CD14-positive monocyte (primary cell): ENCODE measurements at regions not wholly inside any gene's neighbourhood (a gene's known extent, or its start where the extent isn't known, plus 50 kb on each side); places are given as distances from the start of the nearest gene placed in this dataset.

Experiments
- DNase-seq, 3 donors: peaks; one replicate each; pipeline ENCODE4 v3.0.0-alpha.2; 2011 to 2022
- H2AFZ ChIP-seq: 2 replicates; pipeline ENCODE4 v1.6.0; 2012; ENCODE audit warnings: mild to moderate bottlenecking, low read depth, low read length, inconsistent platforms; ENCODE audit not compliant: insufficient read depth, poor library complexity, severe bottlenecking
- H3K27ac ChIP-seq, 2 donors: 1 replicate in 1 of 2; 2 replicates in 1 of 2; pipeline ENCODE4 v1.5.1; 2012 to 2013; ENCODE audit warnings: low read length in 2 of 2, control low read depth in 1 of 2, inconsistent platforms in 1 of 2, low read depth in 1 of 2, mild to moderate bottlenecking in 1 of 2
- H3K27me3 ChIP-seq, 2 donors: one replicate each; pipeline versions ENCODE4 v1.6.0 to v1.6.1; 2011 to 2013; ENCODE audit warnings: low read length in 2 of 2; ENCODE audit not compliant: control insufficient read depth in 2 of 2, insufficient read depth in 2 of 2
- H3K36me3 ChIP-seq, 2 donors: replicated peaks in 1 of 2; 1 replicate in 1 of 2; 2 replicates in 1 of 2; pipeline versions ENCODE4 v1.5.1 to v1.6.1; 2012 to 2013; ENCODE audit warnings: low read length in 2 of 2, control low read depth in 1 of 2, inconsistent platforms in 1 of 2, mild to moderate bottlenecking in 1 of 2; ENCODE audit not compliant: insufficient read depth in 2 of 2, control insufficient read depth in 1 of 2
- H3K4me1 ChIP-seq, 2 donors: 1 replicate in 1 of 2; 2 replicates in 1 of 2; pipeline versions ENCODE4 v1.5.1 to v1.6.1; 2012 to 2013; ENCODE audit warnings: low read length in 2 of 2, control low read depth in 1 of 2, inconsistent platforms in 1 of 2, mild to moderate bottlenecking in 1 of 2, moderate library complexity in 1 of 2; ENCODE audit not compliant: insufficient read depth in 2 of 2, control insufficient read depth in 1 of 2
- H3K4me2 ChIP-seq: replicated peaks from 2 replicates; pipeline ENCODE3; 2012; ENCODE audit warnings: low read length, moderate library complexity, mild to moderate bottlenecking; ENCODE audit not compliant: poor library complexity, severe bottlenecking; ENCODE audit errors: extremely low read depth
- H3K4me3 ChIP-seq, 3 experiments: fragments of 200-600 bp in 1 of 3; sonication (generic) in 1 of 3; replicated peaks in 1 of 3; 1 replicate in 2 of 3; 2 replicates in 1 of 3; pipeline ENCODE4 v1.5.1; 2011 to 2013; ENCODE audit warnings: low read length in 3 of 3, mild to moderate bottlenecking in 3 of 3, control low read depth in 2 of 3, low read depth in 2 of 3, inconsistent platforms in 1 of 3, moderate library complexity in 1 of 3
- H3K79me2 ChIP-seq: 2 replicates; pipeline ENCODE4 v1.6.0; 2012; ENCODE audit warnings: mild to moderate bottlenecking, control low read depth, inconsistent platforms, low read length, moderate library complexity; ENCODE audit not compliant: insufficient read depth
- H3K9ac ChIP-seq: 2 replicates; pipeline ENCODE4 v1.6.0; 2017; ENCODE audit warnings: low read length, mild to moderate bottlenecking; ENCODE audit not compliant: insufficient read depth, poor library complexity, severe bottlenecking
- H3K9me3 ChIP-seq, 2 donors: replicated peaks in 1 of 2; 1 replicate in 1 of 2; 2 replicates in 1 of 2; pipeline versions ENCODE4 v1.5.1 to v1.6.1; 2012 to 2013; ENCODE audit warnings: low read length in 2 of 2, control low read depth in 1 of 2; ENCODE audit not compliant: control insufficient read depth in 1 of 2, insufficient read depth in 1 of 2
- H4K20me1 ChIP-seq: 2 replicates; pipeline ENCODE4 v1.6.0; 2012; ENCODE audit warnings: mild to moderate bottlenecking, low read length, control low read depth, moderate library complexity; ENCODE audit not compliant: insufficient read depth
- H3K27ac Mint-ChIP-seq, 7 donors: one replicate each; pipeline ENCODE4 v1.8.0; 2020; ENCODE audit warnings: mild to moderate bottlenecking in 7 of 7, mixed read lengths in 7 of 7, moderate library complexity in 6 of 7, inconsistent platforms in 2 of 7
- H3K27me3 Mint-ChIP-seq, 3 donors: one replicate each; pipeline ENCODE4 v1.8.0; 2021 to 2022; ENCODE audit warnings: low read depth in 3 of 3, mild to moderate bottlenecking in 3 of 3, mixed read lengths in 3 of 3, moderate library complexity in 3 of 3, inconsistent platforms in 1 of 3
- H3K36me3 Mint-ChIP-seq, 2 donors: one replicate each; pipeline ENCODE4 v1.8.0; 2020; ENCODE audit warnings: mixed read lengths in 2 of 2, inconsistent platforms in 1 of 2, mild to moderate bottlenecking in 1 of 2
- H3K4me1 Mint-ChIP-seq: one replicate; pipeline ENCODE4 v1.8.0; 2020; ENCODE audit warnings: mild to moderate bottlenecking, mixed read lengths
- H3K4me3 Mint-ChIP-seq, 2 donors: one replicate each; pipeline ENCODE4 v1.8.0; 2020; ENCODE audit warnings: mild to moderate bottlenecking in 2 of 2, mixed read lengths in 2 of 2, moderate library complexity in 1 of 2
- H3K9me3 Mint-ChIP-seq, 7 donors: one replicate each; pipeline ENCODE4 v1.8.0; 2020 to 2022; ENCODE audit warnings: mixed read lengths in 7 of 7, mild to moderate bottlenecking in 6 of 7, moderate library complexity in 6 of 7, inconsistent platforms in 2 of 7
- CTCF ChIP-seq: fragments of 200-600 bp; IDR thresholded peaks from one replicate; pipeline ENCODE4 v1.8.0; 2022; ENCODE audit warnings: antibody characterized with exemption, mild to moderate bottlenecking
- WGBS: methylation state at CpG from one replicate; pipeline ENCODE4 v1.1.5; 2013; ENCODE audit warnings: missing lambda C conversion rate; ENCODE audit not compliant: insufficient coverage; 5-methylcytosine and 5-hydroxymethylcytosine counted together
- intact Hi-C, 2 donors: fragments of 100-400 bp; cut with micrococcal nuclease; formaldehyde crosslinking; loops; one replicate each; pipeline versions ENCODE4 v1.15.0 to v1.15.1; 2023

- H3K36me3 ChIP-seq, result no peaks in the 10 kb centered on the region
- H3K9me3 ChIP-seq, result no peaks in the 10 kb centered on the region
- H3K4me1 ChIP-seq, result no peaks in the 10 kb centered on the region
- H3K9ac ChIP-seq, result no peak overlapping the region
- no peak overlapping the region for H3K4me3 ChIP-seq
- no peak overlapping the region for H3K4me2 ChIP-seq
- H3K79me2 ChIP-seq, result no peaks in the 10 kb centered on the region
- no peak overlapping the region for H3K4me3 Mint-ChIP-seq
- H3K27ac ChIP-seq, result no peak overlapping the region
- no peak for DNase-seq
- H3K36me3 Mint-ChIP-seq, result no peaks in the 10 kb centered on the region
- no peaks in the 10 kb centered on the region for H3K9me3 Mint-ChIP-seq
- TF ChIP-seq CTCF, result no peak
- no peak overlapping the region for H3K27ac Mint-ChIP-seq
- WGBS, result no CpG with 5 or more reads among the region's 6 CpGs
- H2AFZ ChIP-seq, result no peak overlapping the region
- H3K27me3 Mint-ChIP-seq, result peaks cover 4 to 6% (median 4%) of the 10 kb centered on the region in 3 donors
- no peaks in the 10 kb centered on the region for H3K4me1 Mint-ChIP-seq
- intact Hi-C loops, result no loop called here
- H4K20me1 ChIP-seq, result no peaks in the 10 kb centered on the region
- H3K27me3 ChIP-seq, result no peaks in the 10 kb centered on the region
These were observed 155.8 kb upstream of the ALKAL2 start for GRCh38 chr2:443741-444140.

GRCh38 chr2:443216-443615, 155.3 kb upstream of the ALKAL2 start:
- H3K36me3 Mint-ChIP-seq, result no peaks in the 10 kb centered on the region
- H3K4me3 Mint-ChIP-seq, result no peak overlapping the region
- Histone ChIP-seq H4K20me1 (no peaks in the 10 kb centered on the region), H3K27me3 (no peaks in the 10 kb centered on the region), H3K9ac (no peak overlapping the region), H2AFZ (no peak overlapping the region), H3K4me3 (no peak overlapping the region), H3K9me3 (no peaks in the 10 kb centered on the region), H3K4me1 (no peaks in the 10 kb centered on the region), H3K79me2 (no peaks in the 10 kb centered on the region), H3K36me3 (no peaks in the 10 kb centered on the region), H3K27ac (no peak overlapping the region), H3K4me2 (no peak overlapping the region)
- DNase-seq, result no peak
- TF ChIP-seq CTCF, result no peak
- H3K4me1 Mint-ChIP-seq, result no peaks in the 10 kb centered on the region
- H3K27me3 Mint-ChIP-seq, result peaks cover 4 to 6% (median 4%) of the 10 kb centered on the region in 3 donors
- H3K27ac Mint-ChIP-seq, result no peak overlapping the region
- 83% methylated on average over 14 of the region's 19 CpGs for WGBS
- no peaks in the 10 kb centered on the region for H3K9me3 Mint-ChIP-seq
- intact Hi-C loops, result no loop called here
